ENCODE measurements at regions not wholly inside any gene's neighbourhood (a gene's known extent, or its start where the extent isn't known, plus 50 kb on each side); places are given as distances from the start of the nearest gene placed in this dataset.

DNA sequence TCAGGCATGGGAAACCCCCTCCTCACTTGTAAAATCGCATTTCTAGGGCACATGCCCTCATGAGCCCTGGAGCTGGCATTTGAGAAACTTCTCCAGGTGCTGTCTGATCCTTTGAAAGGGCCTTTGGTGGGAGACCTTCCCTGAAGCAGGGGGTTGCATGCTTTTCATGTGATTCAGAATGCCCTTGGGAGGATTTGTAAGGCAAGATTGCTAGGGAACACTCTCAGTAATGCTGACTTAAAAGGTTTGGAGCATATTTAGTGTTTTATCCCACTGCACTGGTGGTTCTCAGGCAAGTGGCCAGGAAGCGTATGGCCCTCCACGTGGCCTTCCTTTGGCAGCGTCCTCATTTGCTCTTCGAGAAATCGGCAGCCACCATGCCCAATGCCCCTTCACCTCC is 164.1 kb downstream of the ARRDC4 start:
- ATAC-seq (no peak), DNase-seq (ENCODE audit: extremely low read depth in 1 of 4, low spot score in 3 of 4) (no peak), FAIRE-seq (no peak)
- Histone ChIP-seq H3K9ac (ENCODE audit: insufficient read depth in 1 of 2, low read depth in 2 of 2, low read length in 2 of 2) (no peak overlapping the region), H3K4me3 (no peak overlapping the region), H3K9me1 (ENCODE audit: control insufficient read depth, insufficient read depth, low read length) (no peaks in the 10 kb centered on the region), H3K4me1 (replicated peaks in 1 of 2; ENCODE audit: control insufficient read depth in 2 of 2, insufficient read depth in 2 of 2, low read length in 2 of 2) (no peaks in the 10 kb centered on the region), H3K79me2 (ENCODE audit: control insufficient read depth, insufficient read depth, low read length) (no peaks in the 10 kb centered on the region), H4K20me1 (replicated peaks; ENCODE audit: control insufficient read depth, insufficient read depth, low read length) (no peaks in the 10 kb centered on the region), H3K27ac (ENCODE audit: extremely low read depth, low read depth, low read length) (no peak overlapping the region), H3K9me3 (replicated peaks; ENCODE audit: control insufficient read depth, insufficient read depth, low read depth, low read length) (no peaks in the 10 kb centered on the region), H2AFZ (ENCODE audit: low read depth, low read length) (no peak overlapping the region), H3K36me3 (ENCODE audit: control insufficient read depth, insufficient read depth, low read length) (no peaks in the 10 kb centered on the region), H3K27me3 (ENCODE audit: control insufficient read depth in 2 of 2, insufficient read depth in 2 of 2, low read length in 2 of 2) (peaks cover 10 to 19% of the 10 kb centered on the region in 2 experiments; a peak in 4 of 5 replicates), H3K4me2 (ENCODE audit: insufficient read depth, low read length) (no peak overlapping the region)
- WGBS (ENCODE audit: insufficient coverage, low coverage, missing lambda C conversion rate) = 2% methylated on average over 6 of the region's 6 CpGs
- CTCF ChIA-PET (ENCODE audit: low intra/inter-chr PET ratio) = no interaction called here
- in situ Hi-C loops (cut with MboI) = no loop called here
- no peak for TF ChIP-seq ZNF644 (tag; IDR thresholded peaks at IDR 0.05; ENCODE audit: low read depth)
- TF ChIP-seq, protein P1, sequence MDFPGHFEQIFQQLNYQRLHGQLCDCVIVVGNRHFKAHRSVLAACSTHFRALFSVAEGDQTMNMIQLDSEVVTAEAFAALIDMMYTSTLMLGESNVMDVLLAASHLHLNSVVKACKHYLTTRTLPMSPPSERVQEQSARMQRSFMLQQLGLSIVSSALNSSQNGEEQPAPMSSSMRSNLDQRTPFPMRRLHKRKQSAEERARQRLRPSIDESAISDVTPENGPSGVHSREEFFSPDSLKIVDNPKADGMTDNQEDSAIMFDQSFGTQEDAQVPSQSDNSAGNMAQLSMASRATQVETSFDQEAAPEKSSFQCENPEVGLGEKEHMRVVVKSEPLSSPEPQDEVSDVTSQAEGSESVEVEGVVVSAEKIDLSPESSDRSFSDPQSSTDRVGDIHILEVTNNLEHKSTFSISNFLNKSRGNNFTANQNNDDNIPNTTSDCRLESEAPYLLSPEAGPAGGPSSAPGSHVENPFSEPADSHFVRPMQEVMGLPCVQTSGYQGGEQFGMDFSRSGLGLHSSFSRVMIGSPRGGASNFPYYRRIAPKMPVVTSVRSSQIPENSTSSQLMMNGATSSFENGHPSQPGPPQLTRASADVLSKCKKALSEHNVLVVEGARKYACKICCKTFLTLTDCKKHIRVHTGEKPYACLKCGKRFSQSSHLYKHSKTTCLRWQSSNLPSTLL (IDR thresholded peaks at IDR 0.05) = no peak
- TF ChIP-seq CBX5 (IDR thresholded peaks at IDR 0.05; ENCODE audit: borderline replicate concordance, low read depth) = no peak
- no peak for TF ChIP-seq ZBTB8A (IDR thresholded peaks at IDR 0.05; ENCODE audit: partially characterized antibody)
- TF ChIP-seq NCOA6 (IDR thresholded peaks at IDR 0.05) = no peak
- BruUV-seq (replicated peaks) = no TSS peak
- POLR2A ChIA-PET = no interaction called here
- intact Hi-C loops (cut with micrococcal nuclease) = no loop called here
